ENCODE measurements at regions not wholly inside any gene's neighbourhood (a gene's known extent, or its start where the extent isn't known, plus 50 kb on each side); places are given as distances from the start of the nearest gene placed in this dataset.

GRCh38 chr3:118098827-118099226, 935.8 kb downstream of the IGSF11 start:
- H3K4me3 ChIP-seq (ENCODE audit: low read depth, low read length), result no peak overlapping the region
- TF ChIP-seq MAX (IDR thresholded peaks at IDR 0.05; ENCODE audit: low read depth, low read length) (no peak), MYC (IDR thresholded peaks at IDR 0.05; ENCODE audit: low read depth, low read length) (no peak), POLR2A (IDR thresholded peaks at IDR 0.05; ENCODE audit: extremely low read depth, insufficient read length) (no peak)
- TF ChIP-seq, protein P1, sequence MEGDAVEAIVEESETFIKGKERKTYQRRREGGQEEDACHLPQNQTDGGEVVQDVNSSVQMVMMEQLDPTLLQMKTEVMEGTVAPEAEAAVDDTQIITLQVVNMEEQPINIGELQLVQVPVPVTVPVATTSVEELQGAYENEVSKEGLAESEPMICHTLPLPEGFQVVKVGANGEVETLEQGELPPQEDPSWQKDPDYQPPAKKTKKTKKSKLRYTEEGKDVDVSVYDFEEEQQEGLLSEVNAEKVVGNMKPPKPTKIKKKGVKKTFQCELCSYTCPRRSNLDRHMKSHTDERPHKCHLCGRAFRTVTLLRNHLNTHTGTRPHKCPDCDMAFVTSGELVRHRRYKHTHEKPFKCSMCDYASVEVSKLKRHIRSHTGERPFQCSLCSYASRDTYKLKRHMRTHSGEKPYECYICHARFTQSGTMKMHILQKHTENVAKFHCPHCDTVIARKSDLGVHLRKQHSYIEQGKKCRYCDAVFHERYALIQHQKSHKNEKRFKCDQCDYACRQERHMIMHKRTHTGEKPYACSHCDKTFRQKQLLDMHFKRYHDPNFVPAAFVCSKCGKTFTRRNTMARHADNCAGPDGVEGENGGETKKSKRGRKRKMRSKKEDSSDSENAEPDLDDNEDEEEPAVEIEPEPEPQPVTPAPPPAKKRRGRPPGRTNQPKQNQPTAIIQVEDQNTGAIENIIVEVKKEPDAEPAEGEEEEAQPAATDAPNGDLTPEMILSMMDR (IDR thresholded peaks at IDR 0.05; ENCODE audit: low read depth, low read length), result no peak
- DNase-seq (ENCODE audit: low read depth), result no peak

DNA sequence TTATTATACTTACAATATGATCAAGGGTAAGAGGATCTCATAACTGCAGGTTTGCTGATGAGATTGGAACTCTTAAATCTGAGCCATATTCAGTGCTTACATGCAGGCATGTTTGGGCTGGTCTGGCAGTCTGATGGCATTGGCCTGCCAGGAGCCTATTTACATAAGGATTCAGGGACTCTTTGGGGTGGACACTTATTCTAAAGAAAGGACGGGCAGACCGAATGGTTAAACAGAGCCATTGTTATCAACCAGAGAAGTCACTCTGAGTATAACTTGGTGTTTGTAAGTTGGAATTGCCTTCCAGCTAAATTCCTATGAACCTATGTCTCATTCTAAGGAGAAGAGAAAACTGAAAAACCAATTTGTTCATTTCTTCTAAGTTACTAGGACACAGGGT, 932.8 kb downstream of the IGSF11 start:
- no peak for DNase-seq (ENCODE audit: low read depth)
- TF ChIP-seq, protein P1 (IDR thresholded peaks at IDR 0.05; ENCODE audit: low read depth, low read length), result no peak
- H3K4me3 ChIP-seq (ENCODE audit: low read depth, low read length), result no peak overlapping the region

GRCh38 chr3:118102737-118103136, 931.9 kb downstream of the IGSF11 start:
- TF ChIP-seq MYC (IDR thresholded peaks at IDR 0.05; ENCODE audit: low read depth, low read length) (no peak), MAX (IDR thresholded peaks at IDR 0.05; ENCODE audit: low read depth, low read length) (no peak), POLR2A (IDR thresholded peaks at IDR 0.05; ENCODE audit: extremely low read depth, insufficient read length) (no peak)
- TF ChIP-seq, protein P1 (IDR thresholded peaks at IDR 0.05; ENCODE audit: low read depth, low read length), result no peak
- no peak for DNase-seq (ENCODE audit: low read depth)
- no peak overlapping the region for H3K4me3 ChIP-seq (ENCODE audit: low read depth, low read length)

DNA sequence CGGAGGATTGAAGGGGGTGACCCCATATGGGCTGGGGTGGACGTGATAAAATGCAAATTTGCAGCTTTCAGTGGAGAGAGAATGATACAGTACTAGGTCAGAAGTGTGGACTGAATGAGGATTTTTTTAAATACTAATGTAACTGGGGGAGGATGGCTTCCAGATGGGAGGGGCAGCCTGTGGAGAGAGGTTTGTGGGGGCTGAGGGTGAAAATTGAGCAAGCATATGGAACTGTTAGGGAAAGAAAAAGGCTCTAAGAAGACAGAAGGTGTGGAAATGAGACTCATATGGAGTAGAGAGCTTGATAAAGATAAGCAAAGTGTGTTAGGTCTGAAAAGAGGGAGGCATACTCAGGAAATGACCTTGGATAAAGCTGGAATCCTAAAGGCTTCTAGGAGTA, 926.4 kb downstream of the IGSF11 start:
- H3K4me3 ChIP-seq (ENCODE audit: low read depth, low read length), result no peak overlapping the region
- no peak for TF ChIP-seq POLR2A (IDR thresholded peaks at IDR 0.05; ENCODE audit: extremely low read depth, insufficient read length)
- TF ChIP-seq, protein P1 (IDR thresholded peaks at IDR 0.05; ENCODE audit: low read depth, low read length), result no peak
- TF ChIP-seq MAX (IDR thresholded peaks at IDR 0.05; ENCODE audit: low read depth, low read length), result no peak
- no peak for TF ChIP-seq MYC (IDR thresholded peaks at IDR 0.05; ENCODE audit: low read depth, low read length)
- DNase-seq (ENCODE audit: low read depth), result no peak

DNA sequence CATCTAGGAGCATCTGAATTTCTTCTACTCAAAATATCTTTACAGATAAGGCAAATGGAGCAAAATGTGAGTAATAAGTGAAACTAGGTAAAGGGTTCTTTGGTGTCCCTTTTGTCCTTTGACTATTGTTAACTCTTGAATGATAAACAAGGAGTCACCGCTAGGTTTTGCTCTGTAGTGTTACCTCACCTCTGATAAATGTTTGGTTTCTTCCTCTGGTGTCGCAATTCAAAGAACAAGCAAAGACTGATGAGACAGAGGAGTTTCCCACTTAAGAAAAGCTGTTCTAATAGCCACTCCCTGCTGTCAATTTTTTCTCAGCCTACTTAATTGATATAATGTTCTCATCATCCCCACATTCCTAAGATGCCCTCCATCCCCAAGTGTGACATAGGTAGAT, 925.9 kb downstream of the IGSF11 start:
- no peak overlapping the region for H3K4me3 ChIP-seq (ENCODE audit: low read depth, low read length)
- DNase-seq (ENCODE audit: low read depth), result no peak
- TF ChIP-seq MAX (IDR thresholded peaks at IDR 0.05; ENCODE audit: low read depth, low read length), result no peak
- no peak for TF ChIP-seq MYC (IDR thresholded peaks at IDR 0.05; ENCODE audit: low read depth, low read length)

DNA sequence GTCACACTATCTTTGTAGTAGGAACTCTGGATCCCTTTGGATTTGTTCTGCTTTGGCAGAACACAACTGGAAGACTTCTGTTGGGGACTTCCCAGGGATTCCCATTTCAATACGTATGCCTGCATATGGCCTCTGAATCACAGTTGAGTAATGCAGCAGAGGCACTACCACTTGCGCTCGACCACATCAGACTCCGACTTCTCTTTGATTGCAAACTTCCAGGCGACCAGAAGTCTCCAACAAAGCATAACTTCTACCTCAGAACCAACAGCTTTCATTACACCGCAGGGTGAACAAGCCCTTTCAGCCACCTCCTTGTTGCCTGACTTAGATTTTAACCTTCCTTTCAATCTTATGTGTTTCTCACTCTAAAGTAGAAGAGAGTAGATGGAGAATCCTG, 924.4 kb downstream of the IGSF11 start:
- TF ChIP-seq POLR2A (IDR thresholded peaks at IDR 0.05; ENCODE audit: extremely low read depth, insufficient read length), result no peak
- no peak for TF ChIP-seq MAX (IDR thresholded peaks at IDR 0.05; ENCODE audit: low read depth, low read length)
- no peak for TF ChIP-seq MYC (IDR thresholded peaks at IDR 0.05; ENCODE audit: low read depth, low read length)
- TF ChIP-seq, protein P1 (IDR thresholded peaks at IDR 0.05; ENCODE audit: low read depth, low read length), result no peak
- no peak for DNase-seq (ENCODE audit: low read depth)
- no peak overlapping the region for H3K4me3 ChIP-seq (ENCODE audit: low read depth, low read length)
